ENCODE measurements at regions not wholly inside any gene's neighbourhood (a gene's known extent, or its start where the extent isn't known, plus 50 kb on each side); places are given as distances from the start of the nearest gene placed in this dataset.

DNA sequence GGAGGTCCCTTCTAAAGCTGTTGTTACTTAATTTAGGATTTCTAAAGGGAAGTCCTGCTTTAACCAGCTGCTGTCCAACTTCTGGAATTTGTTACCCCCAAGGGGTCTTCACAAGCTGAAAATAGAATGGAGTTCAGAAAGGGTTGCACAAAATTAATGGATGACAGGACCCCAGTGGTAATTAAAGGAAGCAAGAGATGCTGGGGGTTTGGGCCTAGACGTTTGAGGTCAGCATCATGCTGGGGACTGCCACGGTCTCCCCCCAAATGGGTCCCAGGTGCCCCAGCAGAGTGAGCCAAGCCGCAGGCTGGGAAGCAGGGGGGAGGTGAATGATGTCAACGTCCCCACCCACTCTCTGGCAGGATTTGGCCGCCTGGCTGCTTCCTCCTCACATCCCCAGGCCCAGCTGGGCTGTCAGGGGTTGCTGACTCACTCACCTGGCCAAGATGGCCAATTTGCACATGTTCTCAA, 97.5 kb upstream of the ARAP3 start:
- DNase-seq (ENCODE audit: extremely low spot score, insufficient read length, low read depth) (no peak), FAIRE-seq (no peak)

DNA sequence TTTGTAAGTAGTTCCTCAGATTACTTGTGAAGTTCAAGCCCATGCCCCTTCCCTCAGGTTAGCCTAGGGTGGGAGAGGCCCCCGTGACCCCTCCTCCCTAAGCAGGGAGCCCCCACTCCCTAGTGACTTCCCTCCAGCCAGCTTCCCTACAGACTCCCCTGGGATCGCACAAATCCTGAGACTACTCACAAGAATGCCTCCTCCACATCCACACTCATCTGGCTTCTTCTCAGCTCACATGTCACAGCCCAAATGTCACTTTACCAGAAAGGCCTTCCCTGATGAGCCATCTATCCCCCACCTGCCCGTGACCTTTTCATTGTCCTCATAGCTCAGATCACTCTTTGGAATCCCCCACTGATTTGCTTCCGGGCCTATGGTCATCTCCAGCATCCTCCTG, 96.7 kb upstream of the ARAP3 start:
- FAIRE-seq (no peak), DNase-seq (ENCODE audit: extremely low spot score, insufficient read length, low read depth) (no peak)

DNA sequence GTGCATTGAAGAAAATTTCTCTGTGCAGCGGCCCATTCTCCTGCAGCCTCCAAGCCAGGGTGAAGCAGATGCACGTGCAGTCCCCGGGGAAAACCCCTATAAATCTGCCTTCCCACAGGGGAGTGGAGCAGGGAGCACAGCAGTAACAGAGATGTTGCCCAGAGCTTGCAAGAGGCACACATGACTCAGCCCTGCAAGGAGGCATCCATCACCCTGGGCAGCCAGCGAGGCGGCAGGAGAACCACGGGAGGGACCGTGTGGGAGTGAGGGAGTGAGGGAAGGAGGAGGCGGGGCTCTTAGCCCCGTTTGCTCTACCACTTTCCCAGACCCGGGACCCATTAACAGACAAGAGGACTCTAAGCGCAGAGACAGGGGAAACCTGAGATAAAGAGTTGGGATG, 96.2 kb upstream of the ARAP3 start:
- no peak for FAIRE-seq
- DNase-seq (ENCODE audit: extremely low spot score, insufficient read length, low read depth) = no peak

DNA sequence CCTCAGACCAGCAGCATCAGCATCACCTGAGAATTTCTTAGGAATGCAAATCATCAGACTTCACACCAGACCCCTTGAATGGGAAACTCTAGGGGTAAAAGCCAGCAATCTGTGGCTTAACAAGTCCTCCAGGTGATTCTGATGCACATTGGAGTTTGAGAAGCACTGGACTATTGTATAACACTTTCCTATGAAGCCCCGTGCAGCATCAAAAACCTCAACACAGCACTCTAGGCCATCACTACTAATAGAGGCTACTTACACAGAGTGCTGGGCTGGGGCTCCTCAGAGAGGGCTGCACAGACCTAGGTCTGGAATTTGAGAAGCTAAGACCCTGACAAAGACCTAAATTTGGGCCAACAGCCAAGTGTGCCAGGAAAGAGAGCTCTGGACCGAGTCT, 95.7 kb upstream of the ARAP3 start:
- DNase-seq (ENCODE audit: extremely low spot score, insufficient read length, low read depth) (no peak), FAIRE-seq (no peak)

DNA sequence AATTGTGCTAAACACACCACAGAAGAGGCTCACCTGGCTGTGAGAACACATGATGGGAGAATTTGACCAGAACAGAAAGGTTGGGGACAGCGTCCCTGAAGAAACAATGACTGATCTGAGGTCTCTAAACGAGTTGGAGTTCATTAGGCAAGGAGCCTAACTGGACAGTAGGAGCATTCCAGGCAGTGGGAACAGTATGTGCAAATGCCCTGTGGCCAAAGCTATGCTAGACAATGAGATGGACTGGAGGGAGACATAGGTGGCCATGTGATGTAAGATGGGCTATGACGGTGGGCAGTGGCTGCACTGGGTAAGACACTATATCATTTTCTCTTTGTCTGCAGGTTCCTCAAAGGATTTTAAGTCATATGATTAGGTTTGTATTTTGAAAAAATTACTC, 95.1 kb upstream of the ARAP3 start:
- FAIRE-seq (no peak), DNase-seq (ENCODE audit: extremely low spot score, insufficient read length, low read depth) (no peak)

DNA sequence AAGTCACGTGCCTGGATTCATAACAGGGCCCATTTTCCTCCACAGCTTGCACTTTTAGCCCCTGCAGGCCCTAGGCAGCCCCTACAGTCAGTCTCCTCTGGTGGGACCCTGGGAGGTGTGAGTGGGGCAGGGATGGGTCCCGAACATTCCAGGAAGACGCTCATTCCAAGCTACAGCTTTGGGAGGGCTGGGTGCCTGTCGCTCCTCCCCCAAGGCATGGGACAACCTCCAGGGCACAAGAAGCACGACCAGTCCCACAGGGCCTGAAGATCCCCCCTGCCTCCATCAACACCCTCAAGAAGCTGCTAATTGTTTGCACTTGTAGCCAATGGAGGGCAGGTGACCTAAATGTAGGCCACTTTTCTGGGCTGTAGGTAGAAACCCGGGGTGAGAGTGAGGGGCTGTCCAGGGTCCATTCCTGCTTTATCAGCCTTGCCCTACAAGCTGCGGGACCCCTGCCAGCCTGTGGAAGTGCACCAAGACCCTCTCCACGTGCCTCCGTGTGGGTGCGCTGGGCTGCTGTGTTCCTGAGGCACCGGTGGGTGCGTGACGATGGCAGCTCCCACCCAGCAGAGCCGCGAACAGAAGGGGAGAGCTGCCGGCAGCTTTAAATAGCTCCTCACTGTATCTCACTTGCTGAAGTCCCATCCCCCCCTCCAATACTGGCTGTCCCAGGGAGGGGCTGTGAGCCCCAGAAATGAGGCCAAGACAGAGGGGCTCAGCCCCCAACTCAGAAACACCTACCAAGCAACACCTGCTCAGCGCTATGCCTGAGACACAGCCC, 91.9 kb upstream of the ARAP3 start:
- DNase-seq (ENCODE audit: extremely low spot score, insufficient read length, low read depth) (no peak), FAIRE-seq (no peak)

DNA sequence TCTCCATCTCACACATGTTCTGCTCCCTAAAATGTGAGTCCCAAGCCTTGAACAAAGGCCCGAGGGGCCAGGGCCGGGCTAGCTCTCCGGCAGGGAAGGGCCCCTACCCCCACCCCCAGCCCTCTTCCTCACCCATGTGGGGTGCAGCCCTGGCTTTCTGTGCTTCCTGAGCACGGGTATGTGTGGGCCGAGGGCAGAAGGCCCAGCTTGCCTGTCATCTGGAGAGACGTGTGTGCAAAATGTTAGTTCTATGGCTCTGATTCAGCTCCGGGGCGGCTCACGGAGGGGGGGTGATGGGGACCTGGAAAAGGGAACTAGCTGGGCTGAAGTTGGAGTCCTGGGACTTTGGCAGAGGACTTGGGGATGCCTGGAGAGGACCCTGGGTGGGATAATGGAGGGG, 90.3 kb upstream of the ARAP3 start:
- DNase-seq (ENCODE audit: extremely low spot score, insufficient read length, low read depth) (no peak), FAIRE-seq (no peak)

DNA sequence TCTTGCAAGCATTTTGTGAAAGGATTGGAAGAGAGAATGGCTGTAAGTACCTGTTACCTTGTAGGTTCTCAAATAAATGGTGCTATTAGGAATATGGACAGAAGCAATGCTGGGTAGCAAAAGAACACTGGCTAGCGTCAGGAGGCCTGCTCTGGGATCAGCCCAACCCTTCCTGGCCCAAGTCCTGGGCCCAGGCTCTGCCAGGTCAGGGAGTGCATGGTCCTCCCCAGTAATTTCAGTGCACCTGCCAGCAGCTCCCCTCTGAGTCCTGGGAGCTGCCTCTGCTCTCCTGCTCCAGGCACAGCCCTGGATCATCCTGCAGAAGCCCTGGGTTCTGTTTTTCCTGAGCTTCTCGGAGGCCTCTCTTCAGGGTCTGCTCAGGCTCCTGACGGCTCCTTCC, 89.5 kb upstream of the ARAP3 start:
- no peak for FAIRE-seq

DNA sequence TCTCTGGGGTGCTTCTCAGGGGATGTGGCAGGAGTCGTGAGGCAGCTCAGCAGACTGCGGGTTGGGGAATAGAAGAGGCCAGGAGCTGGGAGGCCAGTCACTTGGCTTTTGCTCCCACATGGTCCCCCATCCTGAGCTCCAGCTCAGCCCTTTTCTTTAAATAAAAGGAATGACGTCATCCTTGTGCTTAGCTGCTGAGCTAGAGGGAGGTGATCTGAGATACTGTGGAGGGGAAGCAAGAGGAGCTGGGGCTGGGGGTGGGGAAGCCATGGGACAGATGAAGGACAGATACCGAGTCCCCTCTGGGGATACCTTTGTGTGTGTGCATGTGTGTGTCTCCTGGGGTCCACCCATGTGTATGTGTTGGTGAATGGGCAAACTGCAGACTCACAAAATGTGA, 89.0 kb upstream of the ARAP3 start:
- FAIRE-seq (no peak), DNase-seq (ENCODE audit: extremely low spot score, insufficient read length, low read depth) (no peak)

More for the DNA sequence above, 89.5 kb upstream of the ARAP3 start:
- no peak for DNase-seq (ENCODE audit: extremely low spot score, insufficient read length, low read depth)

DNA sequence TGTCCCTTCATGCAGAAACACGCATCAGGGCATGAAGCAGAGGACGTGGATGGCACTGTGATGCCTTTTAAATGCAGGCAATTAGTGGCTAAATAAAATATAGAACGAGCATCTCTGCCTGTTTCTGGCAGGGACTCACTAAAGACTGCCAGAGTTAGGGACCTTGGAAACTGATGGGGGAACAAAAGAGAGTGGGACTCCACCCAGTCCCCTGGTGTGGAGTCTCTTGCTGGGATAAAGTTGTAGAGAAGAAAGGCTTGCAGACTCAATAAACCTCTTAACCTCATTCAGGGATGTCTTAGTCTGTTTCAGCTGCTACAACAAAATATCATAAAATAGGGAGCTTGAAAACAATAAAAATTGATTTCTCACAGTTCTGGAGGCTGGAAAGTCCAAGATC, 87.6 kb upstream of the ARAP3 start:
- FAIRE-seq = no peak

DNA sequence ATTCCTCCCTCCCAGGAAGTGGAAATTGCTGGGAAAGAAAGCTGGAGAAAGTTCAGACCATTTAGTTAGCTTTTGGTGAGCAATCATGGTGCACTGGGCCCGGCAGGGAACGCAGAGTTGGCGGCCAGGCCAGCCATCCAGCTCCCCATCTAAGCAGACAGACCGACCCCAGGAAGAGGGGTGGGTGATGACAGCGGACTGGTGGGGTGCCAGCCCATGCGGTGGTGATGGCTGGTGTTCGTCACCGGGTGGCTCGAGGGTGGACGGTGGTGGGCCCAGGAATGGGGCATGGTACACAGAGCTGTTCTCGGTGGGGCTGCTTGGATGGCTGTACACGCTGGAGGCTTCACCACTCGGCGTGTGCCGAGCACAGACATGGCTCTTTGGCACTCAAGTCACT, 85.6 kb upstream of the ARAP3 start:
- no peak for FAIRE-seq
- no peak for DNase-seq (ENCODE audit: extremely low spot score, insufficient read length, low read depth)

More for the DNA sequence above, 87.6 kb upstream of the ARAP3 start:
- no peak for DNase-seq (ENCODE audit: extremely low spot score, insufficient read length, low read depth)

DNA sequence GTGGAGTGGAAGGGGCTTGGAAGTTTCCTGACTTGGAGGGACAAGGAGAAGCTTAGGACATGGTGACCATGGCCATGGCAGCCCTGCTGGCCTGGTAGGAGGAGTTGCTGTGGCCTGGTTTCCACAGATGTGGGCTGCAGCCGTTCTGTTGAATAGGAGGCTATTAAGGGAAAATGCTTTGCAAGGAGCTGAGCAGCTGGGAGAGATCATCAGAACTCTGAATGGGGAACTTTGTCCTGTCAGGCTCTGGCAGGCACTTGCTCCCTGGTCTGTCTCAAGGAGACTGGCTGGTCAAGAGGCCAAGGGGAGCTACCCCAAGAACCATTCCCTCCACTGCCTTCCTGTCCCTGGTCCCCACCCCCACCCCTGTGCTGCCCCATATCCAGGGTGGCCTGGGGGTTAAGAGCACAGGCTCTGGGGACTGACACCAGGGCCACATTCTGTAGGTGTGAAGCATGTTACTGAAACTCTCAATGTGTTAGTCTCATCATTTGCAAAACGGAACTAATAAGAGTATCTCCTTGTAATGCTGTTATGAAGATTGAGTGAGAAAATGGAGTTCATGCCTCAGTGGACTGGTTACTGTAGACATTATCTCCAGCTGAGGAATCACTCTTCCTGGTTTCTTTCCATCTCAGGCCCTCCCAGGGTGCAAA, 84.0 kb upstream of the ARAP3 start:
- no peak for DNase-seq (ENCODE audit: extremely low spot score, insufficient read length, low read depth)

DNA sequence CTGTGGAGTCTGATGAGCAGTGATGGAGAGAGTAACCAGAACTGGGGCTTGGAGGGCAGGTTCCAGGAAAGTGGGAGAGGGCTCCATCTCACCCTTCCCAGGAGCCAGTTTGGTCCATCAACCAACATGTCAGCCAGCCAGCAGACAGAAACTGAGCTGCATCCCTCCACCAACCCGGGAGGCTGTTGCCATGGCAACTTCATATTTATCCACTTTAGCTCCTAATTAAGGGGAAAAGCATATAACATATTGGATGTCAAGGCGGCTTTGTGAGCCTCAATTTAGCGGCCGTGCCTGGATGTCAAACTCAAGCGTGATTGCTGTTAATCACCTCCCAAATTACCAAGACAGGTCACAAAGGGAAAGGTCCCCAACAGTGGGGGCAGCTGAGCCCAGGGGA, 81.5 kb upstream of the ARAP3 start:
- DNase-seq (ENCODE audit: extremely low spot score, insufficient read length, low read depth) = no peak
- no peak for FAIRE-seq

More for the DNA sequence above, 84.0 kb upstream of the ARAP3 start:
- FAIRE-seq = no peak

DNA sequence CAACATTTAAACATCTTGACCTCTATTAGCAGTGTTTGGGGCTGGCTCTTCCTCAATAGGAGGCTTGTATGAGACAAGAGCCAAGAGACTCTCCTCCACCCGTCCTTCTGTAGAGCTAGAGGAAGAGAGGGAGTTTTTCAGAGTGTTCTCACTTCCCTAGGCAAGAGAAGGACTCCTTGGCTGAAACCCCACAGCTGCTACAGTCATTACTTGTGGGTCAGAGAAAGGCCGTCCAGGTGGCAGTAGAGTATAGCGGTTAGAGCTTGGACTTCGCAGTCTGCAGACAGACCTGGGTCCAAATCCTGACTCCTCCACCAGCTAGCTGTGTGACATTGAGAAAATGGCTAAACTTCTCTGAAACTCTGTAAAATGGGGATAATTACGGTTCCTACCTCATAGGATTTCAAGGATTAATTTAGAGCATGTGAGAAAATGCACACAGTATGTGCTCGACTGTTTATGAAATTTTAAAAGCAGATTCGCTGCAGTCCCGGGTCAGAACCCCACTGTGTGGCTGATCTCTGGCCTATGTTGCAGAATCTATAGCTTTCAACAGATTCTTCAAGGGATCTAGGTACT, 80.8 kb upstream of the ARAP3 start:
- DNase-seq (ENCODE audit: extremely low spot score, insufficient read length, low read depth) = no peak
- no peak for FAIRE-seq

DNA sequence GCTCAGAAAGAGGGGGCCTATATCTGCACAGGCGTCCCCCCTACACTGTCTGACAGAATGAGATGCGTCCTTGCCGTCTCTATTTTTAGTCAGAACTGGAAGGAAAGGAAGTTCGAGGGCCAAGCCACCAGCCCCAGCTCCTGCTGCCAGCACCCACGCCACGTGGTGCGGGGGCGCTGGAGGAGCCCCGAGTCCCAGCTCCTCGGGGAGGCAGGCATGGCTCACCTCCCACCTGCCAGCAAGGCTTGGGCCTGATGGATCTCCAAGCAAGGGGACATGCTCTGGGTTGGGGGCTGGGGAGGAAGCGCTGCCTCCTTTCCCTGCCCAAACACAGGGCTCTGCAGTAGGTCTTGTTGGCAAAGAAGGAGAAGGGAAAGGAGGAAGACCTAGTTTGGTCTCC, 80.3 kb upstream of the ARAP3 start:
- no peak for DNase-seq (ENCODE audit: extremely low spot score, insufficient read length, low read depth)
- no peak for FAIRE-seq

DNA sequence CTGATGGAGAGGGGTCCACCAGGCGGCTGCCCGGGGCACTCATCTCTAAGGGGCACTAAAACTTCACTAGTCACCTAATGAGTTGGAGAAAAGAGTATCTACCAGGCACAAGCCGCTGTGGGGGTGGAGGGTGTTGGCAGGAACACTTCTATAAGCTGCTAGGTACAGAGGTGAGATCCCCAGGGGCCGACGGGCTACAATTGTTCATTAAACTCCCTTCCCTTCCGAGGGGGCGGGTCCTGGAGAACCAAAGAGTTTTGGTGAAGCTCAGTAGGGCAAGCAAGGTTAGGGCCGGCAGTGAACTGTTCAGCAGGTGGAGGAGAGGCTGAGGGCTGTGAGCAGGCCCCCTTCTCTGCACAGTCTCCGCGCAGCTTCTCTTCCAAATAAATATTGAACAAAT, 78.7 kb upstream of the ARAP3 start:
- FAIRE-seq = no peak

DNA sequence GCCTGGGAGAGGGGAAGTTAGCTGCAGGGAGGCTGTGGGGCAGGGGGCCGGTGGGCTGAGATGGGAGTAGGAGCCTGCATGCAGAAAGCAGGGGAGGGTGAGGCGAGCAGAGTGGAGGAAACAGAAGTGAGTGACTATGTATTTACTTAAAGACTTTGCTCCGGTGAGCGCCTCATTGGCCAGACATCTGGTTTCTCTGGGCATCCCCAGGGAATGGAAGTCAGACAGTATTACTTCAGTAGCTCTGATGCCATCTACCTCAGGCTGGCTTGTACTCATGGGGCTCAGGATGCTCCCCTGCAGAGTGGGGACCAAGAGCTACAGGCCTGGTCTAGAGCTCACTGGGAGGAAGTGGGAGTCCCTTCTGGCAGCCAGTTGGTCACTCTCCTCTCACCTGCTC, 78.2 kb upstream of the ARAP3 start:
- FAIRE-seq = no peak
- DNase-seq (ENCODE audit: extremely low spot score, insufficient read length, low read depth) = no peak

More for the DNA sequence above, 78.7 kb upstream of the ARAP3 start:
- DNase-seq (ENCODE audit: extremely low spot score, insufficient read length, low read depth) = no peak

DNA sequence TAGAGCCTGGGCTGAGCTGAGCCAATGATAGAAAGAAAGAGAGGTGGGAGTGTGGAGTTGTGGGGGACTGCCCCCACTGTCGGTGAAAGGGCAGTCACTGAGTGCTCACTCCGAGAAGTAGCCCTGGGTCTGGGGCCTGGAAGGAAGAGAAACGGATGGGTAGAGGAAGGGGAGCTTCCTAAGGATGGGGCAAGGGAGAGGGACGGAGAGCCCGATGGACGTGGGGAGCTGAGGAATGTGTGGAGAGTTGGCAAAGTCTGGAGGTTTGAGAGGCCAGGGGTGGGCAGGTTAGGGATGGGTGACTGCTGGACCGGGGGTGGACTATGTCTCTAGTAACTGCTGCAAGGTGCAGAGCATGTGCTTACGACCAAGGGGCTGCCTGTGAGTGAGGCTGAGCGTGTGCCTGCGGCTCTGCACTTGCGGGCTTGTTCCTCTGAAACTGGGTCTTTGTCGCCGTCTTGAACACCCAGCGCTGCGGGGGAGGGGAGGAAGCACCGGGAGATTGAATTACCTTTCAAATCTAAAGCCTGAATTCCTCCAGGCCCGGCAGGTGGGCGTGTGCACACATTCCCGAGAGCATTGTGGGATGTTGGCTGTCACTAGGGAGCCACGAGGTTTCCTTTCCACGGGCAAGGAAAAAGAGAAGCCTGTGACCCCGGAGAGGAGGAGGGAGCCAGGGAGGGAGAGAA, 76.4 kb upstream of the ARAP3 start:
- DNase-seq (ENCODE audit: extremely low spot score, insufficient read length, low read depth) (no peak), FAIRE-seq (no peak)

DNA sequence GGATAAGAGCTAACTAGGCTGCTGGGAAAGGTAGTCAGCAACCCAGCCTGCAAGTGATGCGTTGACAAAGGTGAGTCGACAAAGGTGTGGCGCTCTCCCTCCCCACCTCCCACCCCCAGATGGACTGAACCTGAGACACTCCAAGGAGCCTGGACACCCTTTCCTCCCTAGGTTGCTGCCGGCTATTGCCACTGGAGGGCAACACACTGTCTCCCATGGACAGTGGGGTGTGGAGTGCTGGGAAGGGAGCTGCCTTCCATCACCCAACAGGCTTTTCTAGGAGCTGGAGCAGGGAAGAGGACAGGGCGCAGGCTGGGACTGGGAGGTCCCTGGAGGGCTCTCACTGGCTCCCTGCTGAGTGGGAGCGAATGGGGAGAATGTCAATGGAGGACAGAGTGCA, 75.4 kb upstream of the ARAP3 start:
- no peak for DNase-seq (ENCODE audit: extremely low spot score, insufficient read length, low read depth)
- FAIRE-seq = no peak

DNA sequence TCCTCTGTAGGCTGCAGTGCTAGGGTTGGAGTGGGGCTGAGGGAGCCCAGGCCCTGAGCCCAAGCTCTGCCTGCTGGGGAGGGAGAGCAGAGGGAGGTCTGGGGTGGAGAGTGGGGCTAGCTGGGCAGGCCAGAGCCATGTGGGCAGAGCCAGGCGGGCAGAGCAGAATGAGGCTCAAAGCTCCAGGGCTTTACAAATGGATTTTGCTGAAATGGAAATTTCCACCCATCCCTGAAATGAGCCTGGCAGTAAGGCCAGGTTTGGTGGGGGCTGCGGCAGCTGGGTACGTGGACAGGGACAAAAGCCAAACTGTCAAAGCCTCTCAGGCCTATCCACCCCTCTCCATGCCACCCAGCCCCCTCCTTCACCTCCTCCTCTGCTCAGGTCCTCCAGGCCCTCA, 74.2 kb upstream of the ARAP3 start:
- no peak for FAIRE-seq
- DNase-seq (ENCODE audit: extremely low spot score, insufficient read length, low read depth) = no peak
